HG02870 (cell line): ENCODE measurements at regions not wholly inside any gene's neighbourhood (a gene's known extent, or its start where the extent isn't known, plus 50 kb on each side); places are given as distances from the start of the nearest gene placed in this dataset.
A peak's percentile ranks its signal among the peaks of the same experiment; 100 is the strongest.
"Not testable (repeated sequence)": the region's sequence is repeated elsewhere in the genome, so short reads cannot be mapped to it uniquely, and the experiment has no call there.

Experiments used
- ATAC-seq: cut with Tn5 transposase; IDR thresholded peaks from one replicate; pipeline ENCODE4 v1.9.1; 2021; ENCODE audit warnings: mild to moderate bottlenecking, moderate library complexity; ENCODE audit not compliant: unreplicated experiment

- no peak for ATAC-seq
Measured at GRCh38 chr13:61358599-61358998, 57.0 kb downstream of the PCDH20 start.

DNA sequence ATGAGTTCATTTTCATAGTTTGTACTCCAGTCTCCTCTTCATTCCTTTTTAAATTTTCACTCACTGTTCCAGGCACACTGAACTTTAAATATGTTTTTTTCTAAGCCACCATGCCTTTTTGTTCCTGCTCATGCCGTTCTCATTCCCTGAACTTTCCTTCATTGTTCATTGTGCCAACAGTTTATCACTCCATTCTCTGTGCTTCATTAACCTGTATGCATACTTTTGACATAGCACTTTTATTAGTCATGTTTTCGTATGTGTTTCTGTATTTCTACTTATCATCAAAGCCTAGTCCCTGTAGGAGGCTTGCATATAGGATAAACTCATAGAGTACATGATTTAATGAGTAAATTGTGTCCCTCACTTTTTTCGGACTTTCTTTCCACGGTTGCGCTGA lies 65.3 kb downstream of the PCDH20 start:
- ATAC-seq, result no peak

DNA sequence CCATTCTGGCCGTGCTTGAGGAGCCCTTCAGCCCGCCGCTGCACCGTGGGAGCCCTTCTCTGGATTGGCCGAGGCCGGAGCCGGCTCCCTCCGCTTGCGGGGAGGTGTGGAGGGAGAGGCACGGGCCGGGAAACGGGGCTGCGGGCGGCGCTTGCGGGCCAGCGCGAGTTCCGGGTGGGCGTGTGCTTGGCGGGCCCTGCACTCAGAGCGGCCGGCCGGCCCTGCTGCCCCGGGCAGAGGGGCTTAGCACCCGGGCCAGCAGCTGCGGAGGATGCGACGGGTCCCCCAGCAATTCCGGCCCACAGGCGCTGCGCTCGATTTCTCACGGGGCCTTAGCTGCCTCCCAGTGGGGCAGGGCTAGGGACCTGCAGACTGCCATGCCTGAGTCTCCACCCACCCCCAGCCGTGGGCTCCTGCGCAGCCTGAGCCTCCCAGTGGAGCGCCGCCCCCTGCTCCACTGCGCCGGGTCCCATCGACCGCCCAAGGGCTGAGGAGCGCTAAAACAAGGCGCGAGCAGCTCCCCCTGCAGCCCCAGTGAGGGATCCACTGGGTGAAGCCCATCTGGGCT lies 76.5 kb downstream of the PCDH20 start:
- no peak for ATAC-seq

DNA sequence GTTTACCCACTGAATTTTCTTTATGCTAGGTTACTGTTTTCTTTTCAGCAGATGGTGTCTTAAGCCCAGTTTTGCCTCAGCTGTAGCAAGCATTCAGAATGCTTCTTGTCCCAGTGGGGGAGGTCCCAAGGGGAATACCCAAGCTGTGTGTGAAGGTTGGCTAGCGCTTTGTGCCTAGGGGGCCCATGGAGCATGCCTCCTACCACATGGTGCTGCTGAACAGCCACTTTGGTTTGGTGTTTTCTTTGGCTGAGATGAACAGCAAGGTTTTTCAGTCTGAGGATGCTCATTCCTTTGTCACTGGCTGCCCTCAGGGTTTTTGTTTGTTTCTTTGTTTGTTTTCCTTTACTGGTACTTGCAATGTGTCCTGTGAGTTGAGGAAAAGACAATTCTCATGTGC lies 99.0 kb downstream of the PCDH20 start:
- no peak for ATAC-seq

DNA sequence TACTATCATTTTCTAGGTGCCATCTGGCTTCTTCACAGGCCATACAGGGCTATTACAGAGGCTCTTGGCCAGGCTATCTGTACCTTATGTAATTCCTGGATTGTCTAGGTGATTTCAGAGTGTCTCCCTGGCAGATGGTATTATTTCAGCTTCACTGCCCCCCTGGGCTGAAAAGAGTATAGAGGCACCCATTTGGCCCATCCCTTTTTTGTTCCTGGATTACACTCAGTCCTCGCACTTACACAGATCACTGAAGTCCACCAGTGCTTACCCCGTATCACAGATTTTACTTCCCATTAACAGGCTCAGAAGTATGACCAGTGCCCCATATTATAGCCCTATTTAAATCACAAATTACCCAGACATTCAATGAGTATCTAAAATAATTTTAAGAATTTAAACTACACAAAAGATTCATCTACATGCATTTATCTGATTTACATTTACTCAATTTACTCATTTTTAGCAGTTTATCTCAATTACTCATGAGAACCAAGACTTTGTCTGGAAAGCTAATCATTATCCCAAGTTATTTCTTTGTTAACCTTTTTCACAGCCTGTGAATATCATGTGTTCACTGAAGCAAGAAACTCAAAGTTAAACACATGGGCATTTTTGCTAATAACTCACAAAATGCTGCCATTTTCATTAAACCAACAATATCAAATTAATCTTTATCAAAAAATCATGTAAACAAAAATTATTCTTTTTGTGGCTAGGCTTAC lies 121.0 kb downstream of the PCDH20 start:
- no peak for ATAC-seq

GRCh38 chr13:61286148-61286745 lies 129.4 kb downstream of the PCDH20 start:
- no peak for ATAC-seq

GRCh38 chr13:61277586-61278276 lies 137.9 kb downstream of the PCDH20 start:
- ATAC-seq, result no peak

GRCh38 chr13:61277088-61277487 lies 138.6 kb downstream of the PCDH20 start:
- ATAC-seq, result no peak

GRCh38 chr13:61276401-61276800 lies 139.2 kb downstream of the PCDH20 start:
- no peak for ATAC-seq

GRCh38 chr13:61275736-61276135 lies 139.9 kb downstream of the PCDH20 start:
- no peak for ATAC-seq

DNA sequence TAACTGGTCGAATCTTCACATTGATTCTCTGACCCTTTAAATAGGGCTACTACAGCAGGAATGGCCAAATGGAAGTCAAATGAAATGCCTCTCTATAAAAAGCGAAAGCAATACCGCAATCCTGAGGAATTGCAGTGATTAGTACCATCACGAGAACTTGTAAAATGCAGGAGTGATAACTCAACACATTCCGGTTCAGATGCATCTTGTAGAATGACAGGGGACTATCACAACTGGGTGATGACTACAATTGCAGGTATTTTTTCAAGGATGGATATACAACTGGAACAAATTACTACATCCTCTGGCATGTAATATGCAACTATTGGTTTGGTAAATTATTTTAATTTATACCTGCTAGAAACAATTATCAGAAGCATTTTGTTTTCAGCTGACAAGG lies 140.4 kb downstream of the PCDH20 start:
- no peak for ATAC-seq

- ATAC-seq, result not testable (repeated sequence)
Measured at GRCh38 chr13:61266896-61267295, 148.8 kb downstream of the PCDH20 start.

GRCh38 chr13:61261746-61262472 lies 153.7 kb downstream of the PCDH20 start:
- no peak for ATAC-seq

DNA sequence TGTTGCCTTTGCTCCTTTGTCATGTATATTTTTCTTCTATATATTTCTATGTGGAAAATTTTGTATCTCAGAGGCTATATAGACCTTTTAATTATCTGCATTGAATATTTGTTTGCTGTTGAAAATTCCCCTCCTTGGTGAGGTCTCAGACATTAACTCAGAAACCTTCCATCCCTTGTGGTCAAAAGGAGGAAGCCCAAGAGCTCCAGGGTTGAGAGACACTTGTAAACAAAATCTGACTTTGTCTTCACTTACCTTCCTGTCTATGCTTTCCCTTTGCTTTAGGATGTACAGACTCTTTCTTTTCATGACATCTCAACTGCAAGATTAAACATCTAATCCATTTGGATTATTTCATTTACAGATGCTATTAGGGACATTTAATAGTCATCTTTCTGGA lies 157.5 kb downstream of the PCDH20 start:
- no peak for ATAC-seq

- ATAC-seq, result no peak
Measured at GRCh38 chr13:61255040-61255796, 160.4 kb downstream of the PCDH20 start.

DNA sequence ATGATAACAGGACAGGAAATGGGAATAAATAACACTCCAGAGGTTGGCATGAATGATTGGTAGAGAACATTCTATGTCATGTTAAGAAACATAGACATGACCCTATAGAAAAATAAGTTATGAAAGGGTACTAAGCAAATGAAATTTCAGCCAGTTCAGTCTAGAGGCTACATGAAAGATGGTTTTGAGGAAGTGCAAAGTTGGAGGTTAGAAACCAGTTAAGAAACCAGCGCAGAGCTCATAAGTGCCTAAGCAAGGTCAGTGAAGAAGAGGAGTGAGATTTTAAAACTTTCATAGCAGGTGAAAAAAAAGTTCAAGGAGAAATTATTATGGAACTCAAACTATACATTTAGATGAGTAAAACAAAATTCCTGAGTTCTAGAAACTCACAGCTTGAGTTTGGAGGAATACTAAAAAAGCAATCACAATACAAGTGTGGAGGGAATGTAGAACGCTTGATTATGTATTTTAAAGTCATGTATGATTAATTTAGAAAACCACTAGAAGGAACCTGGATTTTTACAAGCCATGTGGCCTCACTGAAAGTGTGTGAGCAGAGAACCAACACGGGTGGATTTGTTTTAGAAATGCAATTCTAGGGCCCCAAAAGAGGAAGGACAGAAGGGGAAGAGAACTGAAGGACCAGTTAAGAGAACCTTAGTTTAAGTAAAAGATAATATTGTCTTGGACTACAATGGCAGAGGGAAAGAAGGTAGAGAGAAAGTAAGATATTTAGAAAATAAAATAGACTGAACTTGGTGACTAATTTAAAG lies 162.4 kb downstream of the PCDH20 start:
- peak; percentile 72 for ATAC-seq

- ATAC-seq, result no peak
Measured at GRCh38 chr13:61252213-61252612, 163.4 kb downstream of the PCDH20 start.

GRCh38 chr13:61247149-61247936 lies 168.3 kb downstream of the PCDH20 start:
- peak; percentile 81 for ATAC-seq

DNA sequence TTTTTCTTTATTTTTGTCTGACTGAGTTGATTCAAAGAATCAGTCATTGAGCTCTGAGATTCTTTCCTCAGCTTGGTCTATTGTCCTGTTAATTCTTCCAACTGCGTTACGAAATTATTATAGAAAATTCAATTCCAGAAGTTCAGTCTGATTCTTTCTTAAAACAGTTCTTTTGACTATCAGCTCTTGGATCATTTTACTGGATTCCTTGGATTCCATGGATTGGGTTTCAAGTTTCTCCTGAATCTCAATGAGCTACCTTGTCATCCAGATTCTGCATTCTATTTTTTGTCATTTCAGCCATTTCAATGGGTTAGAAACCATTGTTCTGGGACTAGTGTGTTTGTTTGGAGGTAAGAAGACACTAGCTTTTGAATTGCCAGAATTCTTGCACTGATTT lies 169.3 kb downstream of the PCDH20 start:
- no peak for ATAC-seq
